GM19372 (cell line): ENCODE measurements at regions not wholly inside any gene's neighbourhood (a gene's known extent, or its start where the extent isn't known, plus 50 kb on each side); places are given as distances from the start of the nearest gene placed in this dataset.

Experiments
- ATAC-seq: cut with Tn5 transposase; IDR thresholded peaks from one replicate; pipeline ENCODE4 v1.9.1; 2021; ENCODE audit warnings: mild to moderate bottlenecking, low read depth, moderate library complexity; ENCODE audit not compliant: unreplicated experiment

DNA sequence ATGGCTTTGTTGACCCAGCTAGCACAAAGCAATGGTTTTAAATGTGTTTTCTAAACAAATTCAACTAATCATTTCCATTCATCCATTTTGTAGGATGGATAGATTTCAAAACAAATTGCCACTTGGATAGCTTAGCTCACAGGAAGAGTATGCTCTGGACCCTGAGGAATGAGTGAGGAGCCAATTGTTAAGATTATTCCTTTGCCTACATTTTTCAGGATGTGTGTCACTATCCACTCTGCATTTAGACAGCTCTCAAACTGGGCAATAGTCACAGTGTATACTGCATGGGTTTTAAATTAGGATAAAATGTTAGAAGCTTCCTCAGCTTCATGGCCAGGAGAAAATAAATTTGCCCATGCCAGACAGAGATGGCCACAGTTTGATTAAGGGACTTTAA lies 605.6 kb upstream of the TEX47 start:
- ATAC-seq = no peak

- ATAC-seq = no peak
Measured at GRCh38 chr7:89401690-89402089, 606.2 kb upstream of the TEX47 start.

DNA sequence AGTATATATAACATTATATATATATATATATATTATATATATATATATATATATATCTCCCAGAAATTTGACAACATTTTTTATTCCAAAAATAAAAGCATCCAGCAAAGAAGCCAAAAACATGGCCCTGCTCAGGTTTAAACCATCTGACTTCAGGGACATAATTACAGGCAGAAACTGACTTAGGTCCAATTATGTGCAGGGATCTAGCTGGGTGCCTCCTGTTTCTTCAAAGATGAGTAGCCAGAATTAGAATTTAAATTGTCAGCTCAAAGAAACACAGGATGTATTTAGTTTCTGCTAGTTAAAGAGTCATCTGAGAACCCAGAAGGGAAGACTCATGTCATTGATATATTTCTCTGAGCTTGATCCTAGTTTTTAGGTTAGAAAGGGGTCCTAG lies 656.4 kb upstream of the TEX47 start:
- no peak for ATAC-seq

DNA sequence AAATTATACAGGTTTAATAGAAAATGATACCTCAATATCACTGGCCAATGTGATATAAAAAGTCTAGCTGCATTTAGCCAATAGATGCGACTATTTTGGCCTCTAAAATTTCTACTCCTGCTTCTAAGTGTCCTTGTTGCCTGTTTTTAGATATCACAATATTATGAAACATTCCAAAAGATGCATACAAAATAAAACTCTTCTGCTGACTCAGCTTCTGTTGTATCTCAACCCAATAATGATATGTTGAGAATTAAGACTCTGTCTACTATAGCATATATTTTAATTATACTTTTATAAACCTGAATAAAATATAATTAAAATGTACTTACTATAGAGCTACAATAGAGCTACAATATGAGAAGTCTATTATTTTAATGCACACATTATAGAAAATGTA lies 661.0 kb upstream of the TEX47 start:
- ATAC-seq = no peak

GRCh38 chr7:89458114-89458513 lies 662.6 kb upstream of the TEX47 start:
- no peak for ATAC-seq

GRCh38 chr7:89474456-89474855 lies 678.9 kb upstream of the TEX47 start:
- ATAC-seq = no peak

DNA sequence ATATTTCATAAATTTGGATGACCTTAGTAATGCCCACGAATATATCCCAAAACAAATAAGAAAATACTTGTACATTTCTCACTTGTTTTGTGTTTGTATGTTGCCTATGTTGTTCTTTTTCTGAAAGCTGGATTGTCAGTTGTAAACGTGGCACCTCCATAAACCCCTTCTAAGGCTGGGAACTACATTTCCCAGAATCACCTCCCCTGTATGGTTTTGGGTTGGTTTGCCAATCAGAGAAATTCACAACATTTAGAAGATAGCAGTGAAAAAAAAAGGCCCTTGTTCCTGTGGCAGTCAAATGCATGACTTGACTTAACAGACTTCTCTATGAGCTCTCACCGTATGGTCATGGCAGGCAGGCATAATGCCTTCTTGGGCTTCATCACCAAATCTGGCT lies 676.3 kb upstream of the STEAP1 start:
- no peak for ATAC-seq

DNA sequence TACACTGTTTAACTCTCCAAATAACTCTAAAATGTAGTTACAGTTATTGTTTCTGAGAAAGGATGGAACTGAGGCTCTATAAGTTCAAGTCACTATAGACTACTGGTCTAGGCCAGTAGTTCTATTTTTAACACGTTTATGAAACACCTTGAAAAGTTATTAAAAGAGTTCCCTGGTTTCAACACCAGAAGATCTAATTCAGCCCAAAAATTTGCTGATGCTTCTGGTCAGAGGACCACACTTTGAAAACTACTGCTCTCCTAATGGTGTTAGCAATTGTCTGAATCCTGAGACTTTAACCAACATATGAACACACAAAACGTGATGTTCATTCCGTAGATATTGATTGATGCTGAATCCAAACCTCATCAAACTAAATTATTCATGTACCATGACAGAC lies 658.6 kb upstream of the STEAP1 start:
- no peak for ATAC-seq

- ATAC-seq = no peak
Measured at GRCh38 chr7:89500084-89500483, 654.2 kb upstream of the STEAP1 start.

- no peak for ATAC-seq
Measured at GRCh38 chr7:89503281-89503680, 651.0 kb upstream of the STEAP1 start.

DNA sequence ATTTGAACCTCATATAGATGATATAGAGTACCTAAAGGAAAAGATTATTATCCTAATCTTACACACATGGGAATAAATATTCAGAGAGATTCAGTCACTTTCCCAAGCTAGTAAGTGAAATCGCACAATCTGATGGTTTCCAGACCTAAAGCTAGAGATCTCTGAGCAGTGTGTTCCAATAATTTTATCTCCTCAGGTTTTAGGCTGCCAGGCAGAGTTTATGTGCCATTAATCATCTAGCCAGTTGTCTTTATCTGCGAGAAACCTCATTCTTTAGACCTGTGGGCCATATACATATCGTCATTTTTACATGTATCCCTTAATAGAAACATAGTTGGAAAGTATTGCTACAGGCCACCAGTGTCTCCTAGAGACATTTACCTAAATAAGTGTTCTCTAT lies 647.2 kb upstream of the STEAP1 start:
- no peak for ATAC-seq

DNA sequence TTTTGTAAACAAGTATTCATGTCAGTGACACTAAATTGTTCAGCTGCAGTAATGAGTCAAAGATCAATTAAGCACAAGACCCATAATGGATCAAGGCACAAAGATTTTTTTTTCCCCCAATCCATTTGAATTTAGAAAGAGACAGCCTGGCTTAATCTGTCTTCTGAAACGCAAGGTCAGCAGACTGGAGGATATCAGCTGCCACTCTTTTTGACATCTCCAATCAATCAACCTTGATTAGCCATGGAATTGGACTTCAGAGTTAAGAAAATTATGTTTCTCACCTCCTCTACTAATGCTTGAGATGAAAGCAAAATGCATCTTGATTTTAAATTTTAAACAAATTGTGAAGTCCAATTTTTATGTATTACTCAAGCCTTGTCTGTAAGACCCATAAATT lies 642.4 kb upstream of the STEAP1 start:
- ATAC-seq = no peak

GRCh38 chr7:89514970-89515369 lies 639.3 kb upstream of the STEAP1 start:
- ATAC-seq = no peak

DNA sequence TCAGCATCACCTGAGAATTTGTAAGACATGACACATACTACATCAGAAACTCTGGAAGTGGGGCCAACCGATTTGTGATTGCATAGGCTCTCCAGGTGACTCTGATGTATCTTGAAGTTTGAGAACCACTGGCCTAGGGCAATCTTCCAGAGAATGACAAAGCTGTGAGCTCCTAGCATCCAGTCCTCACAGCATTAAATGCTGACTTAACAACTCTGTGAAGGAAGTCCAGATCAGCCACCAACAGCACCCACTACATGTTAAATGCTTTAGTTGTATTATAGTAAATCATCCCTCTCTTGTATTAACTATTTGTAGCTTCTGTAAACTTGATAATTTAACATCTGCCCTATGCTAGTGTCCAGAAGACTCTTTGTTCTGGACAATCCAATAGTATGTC lies 636.5 kb upstream of the STEAP1 start:
- no peak for ATAC-seq

- ATAC-seq = no peak
Measured at GRCh38 chr7:89549768-89550167, 604.5 kb upstream of the STEAP1 start.

DNA sequence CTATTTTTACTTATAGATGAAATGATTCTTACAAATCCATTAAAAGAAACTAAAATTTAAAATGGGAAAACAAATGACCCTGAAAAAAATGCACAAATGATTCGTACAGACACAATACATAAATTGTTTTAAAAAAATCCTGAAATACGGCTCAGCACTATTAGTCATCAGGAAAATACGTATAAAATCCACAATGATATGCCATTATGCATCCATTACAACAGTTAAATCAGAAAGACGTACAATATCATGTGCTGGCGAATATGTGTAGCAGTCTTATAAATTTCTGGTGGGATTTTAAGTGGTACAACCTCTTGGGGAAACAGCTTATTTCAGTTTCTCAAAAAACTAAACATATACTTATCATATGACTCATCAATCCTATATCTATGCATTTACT lies 600.1 kb upstream of the STEAP1 start:
- ATAC-seq = no peak

GRCh38 chr7:89559596-89559995 lies 594.7 kb upstream of the STEAP1 start:
- no peak for ATAC-seq

GRCh38 chr7:89563597-89563996 lies 590.7 kb upstream of the STEAP1 start:
- no peak for ATAC-seq

DNA sequence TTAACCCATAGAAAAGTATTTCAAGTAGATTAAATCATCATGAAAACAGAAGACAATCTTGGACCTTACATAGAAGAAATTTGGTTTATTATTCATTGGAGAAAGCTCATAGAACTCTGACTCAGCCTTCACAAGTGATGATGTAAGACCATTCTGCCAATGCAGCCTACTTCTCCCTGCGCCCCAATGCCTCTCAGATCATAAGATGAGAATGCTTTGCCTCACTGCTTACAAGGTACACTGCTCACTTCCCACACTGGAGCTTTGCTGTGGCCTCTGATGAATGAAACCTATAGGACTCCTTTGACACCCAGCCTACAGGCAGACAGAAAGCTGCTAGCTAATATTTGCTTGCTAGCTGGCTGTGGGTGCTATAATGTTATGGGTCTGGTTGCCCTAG lies 569.4 kb upstream of the STEAP1 start:
- no peak for ATAC-seq

DNA sequence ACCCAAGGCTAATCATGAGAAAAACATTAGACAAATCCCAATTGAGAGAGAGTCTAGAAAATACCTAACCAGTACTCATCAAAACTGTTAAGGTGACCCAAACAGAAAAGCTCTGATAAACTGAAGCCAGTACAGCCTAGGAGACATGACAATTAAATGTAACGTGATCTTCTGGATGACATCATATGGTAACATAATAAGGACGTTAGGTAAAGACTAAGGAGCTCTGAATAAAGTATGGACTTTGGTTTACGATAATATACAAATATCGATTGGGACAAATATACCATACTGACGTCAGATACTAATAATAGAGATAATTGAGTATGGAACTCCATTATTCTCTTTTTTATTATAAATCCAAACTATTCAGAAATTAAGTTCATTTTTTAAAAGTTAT lies 561.1 kb upstream of the STEAP1 start:
- ATAC-seq = no peak

GRCh38 chr7:89602984-89603383 lies 551.3 kb upstream of the STEAP1 start:
- ATAC-seq = no peak

DNA sequence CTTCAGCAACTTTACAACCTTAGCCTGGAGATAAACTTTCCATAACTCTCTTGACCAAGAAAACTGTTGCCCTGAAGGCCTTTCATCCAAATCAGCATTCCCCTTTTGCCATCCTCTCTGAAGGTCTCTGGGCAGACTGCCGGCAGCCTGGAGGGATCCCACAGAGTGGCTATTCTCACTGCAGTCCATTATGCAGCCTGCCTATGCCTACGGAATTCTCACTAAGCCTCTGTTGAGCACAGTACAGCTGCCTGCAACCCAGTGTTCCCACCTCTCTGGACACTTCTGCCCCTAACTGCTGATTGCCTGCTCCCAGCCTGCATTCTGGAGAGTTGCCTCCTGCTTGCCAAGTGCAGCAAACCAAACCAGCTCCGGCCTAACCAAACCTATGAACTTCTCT lies 548.9 kb upstream of the STEAP1 start:
- no peak for ATAC-seq

DNA sequence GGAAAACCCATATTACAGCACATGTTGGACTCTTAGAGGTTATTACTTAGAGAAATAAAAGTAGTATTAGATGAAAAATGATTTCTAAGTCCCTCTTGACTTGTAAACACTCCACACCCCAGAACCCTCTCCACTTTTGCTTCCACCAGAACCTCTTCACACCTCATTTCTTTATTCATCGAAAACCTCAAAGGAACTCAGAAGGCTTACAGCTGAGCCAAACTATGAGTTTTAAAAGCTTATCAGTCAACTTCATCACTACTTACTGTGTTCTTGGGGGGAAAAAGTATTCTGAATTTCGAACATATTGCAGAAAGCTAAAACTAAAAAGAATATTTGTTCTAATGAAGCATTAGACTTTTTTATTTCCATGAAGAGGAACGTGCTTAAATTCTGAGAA lies 547.8 kb upstream of the STEAP1 start:
- ATAC-seq = no peak

DNA sequence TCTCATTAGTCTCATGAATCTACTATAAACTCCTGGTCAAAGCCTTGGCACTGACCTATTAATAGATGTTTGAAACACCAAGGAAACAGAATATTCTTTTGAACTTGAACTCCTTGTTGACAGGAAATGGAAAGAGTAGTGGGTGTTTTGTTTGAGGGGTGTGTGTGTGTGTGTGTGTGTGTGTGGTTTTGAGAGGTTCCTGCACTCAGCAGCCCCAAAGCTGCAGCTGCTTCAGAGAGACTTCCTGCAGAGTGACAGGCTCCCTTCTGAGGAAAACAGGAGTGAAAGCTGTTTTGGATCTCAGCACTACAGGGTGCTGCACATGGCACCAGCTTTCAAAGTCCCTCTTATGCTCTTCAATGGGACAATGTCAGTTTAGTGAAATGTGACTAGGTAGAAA lies 546.5 kb upstream of the STEAP1 start:
- ATAC-seq = no peak
